Endothelial cell of umbilical vein (primary cell): ENCODE measurements at regions not wholly inside any gene's neighbourhood (a gene's known extent, or its start where the extent isn't known, plus 50 kb on each side); places are given as distances from the start of the nearest gene placed in this dataset.

Experiments used
- BruUV-seq: library from RNA; stranded (reverse); fragments of 400-500 nt; replicated peaks from 2 replicates; lab custom pipeline; 2021; lab: Mats Ljungman, UMichigan
- CTCF ChIA-PET: fragments of 300-600, 350-600 bp; sonication (Branson Sonifier 250); formaldehyde crosslinking; loops from one replicate; lab custom pipeline; 2021; ENCODE audit warnings: antibody characterized with exemption, inconsistent platforms; lab: Charles Lee
- POLR2A ChIA-PET: fragments of 300-600, 350-600 bp; sonication (Branson Sonifier 250); formaldehyde crosslinking; loops from one replicate; lab custom pipeline; 2021; ENCODE audit warnings: antibody characterized with exemption, inconsistent platforms; lab: Charles Lee
- DNase-seq: peaks from one replicate; pipeline ENCODE4 v3.0.0-alpha.2; 2011; ENCODE audit warnings: low read depth, low spot score
- FAIRE-seq: peaks from 2 replicates; lab custom pipeline; 2011; peaks lifted over from hg19 to GRCh38; lab: Jason Lieb, UNC
- H2AFZ ChIP-seq: 2 replicates; pipeline ENCODE4 v1.6.0; 2012; ENCODE audit warnings: low read depth, low read length, control low read depth, inconsistent platforms
- H3K27ac ChIP-seq: 2 replicates; pipeline ENCODE4 v1.5.1; 2011; ENCODE audit warnings: low read depth, mild to moderate bottlenecking, control low read depth, low read length, moderate library complexity; ENCODE audit not compliant: insufficient read depth
- H3K27me3 ChIP-seq, 2 experiments: 2 replicates each; pipeline versions ENCODE4 v1.6.0 to v1.6.1; 2011; ENCODE audit warnings: low read length in 2 of 2, mixed read lengths in 1 of 2; ENCODE audit not compliant: control insufficient read depth in 2 of 2, insufficient read depth in 2 of 2
- H3K36me3 ChIP-seq, 2 experiments: 2 replicates in 1 of 2; 3 replicates in 1 of 2; pipeline ENCODE4 v1.5.1; 2011; ENCODE audit warnings: low read length in 2 of 2, mild to moderate bottlenecking in 1 of 2, moderate library complexity in 1 of 2; ENCODE audit not compliant: control insufficient read depth in 2 of 2, insufficient read depth in 2 of 2; ENCODE audit errors: extremely low read depth in 1 of 2
- H3K4me1 ChIP-seq: 3 replicates; pipeline ENCODE4 v1.5.1; 2011; ENCODE audit warnings: mild to moderate bottlenecking, low read length; ENCODE audit not compliant: control insufficient read depth, insufficient read depth; ENCODE audit errors: extremely low read depth
- H3K4me2 ChIP-seq: 2 replicates; pipeline ENCODE4 v1.6.1; 2011; ENCODE audit warnings: low read length, control low read depth, mixed read lengths; ENCODE audit not compliant: insufficient read depth
- H3K4me3 ChIP-seq, 3 experiments: fragments of 200-600 bp in 1 of 3; sonication (generic), shearing (Covaris generic) in 1 of 3; replicated peaks in 1 of 3; 2 replicates each; pipeline ENCODE4 v1.5.1; 2011 to 2016; ENCODE audit warnings: control low read depth in 3 of 3, low read length in 3 of 3, mild to moderate bottlenecking in 2 of 3, inconsistent platforms in 1 of 3, low read depth in 1 of 3, moderate library complexity in 1 of 3; ENCODE audit not compliant: insufficient read depth in 1 of 3
- H3K79me2 ChIP-seq: 2 replicates; pipeline ENCODE4 v1.6.0; 2012; ENCODE audit warnings: low read length, inconsistent platforms; ENCODE audit not compliant: control insufficient read depth, insufficient read depth
- H3K9ac ChIP-seq: replicated peaks from 2 replicates; pipeline ENCODE3; 2011; ENCODE audit warnings: low read length, control low read depth; ENCODE audit not compliant: insufficient read depth; ENCODE audit errors: extremely low read depth
- H3K9me1 ChIP-seq: replicated peaks from 3 replicates; pipeline ENCODE4 v1.6.0; 2011; ENCODE audit warnings: mild to moderate bottlenecking, low read length; ENCODE audit not compliant: control insufficient read depth, insufficient read depth; ENCODE audit errors: extremely low read depth
- H3K9me3 ChIP-seq: replicated peaks from 2 replicates; pipeline ENCODE4 v1.5.1; 2012; ENCODE audit warnings: low read length, inconsistent platforms; ENCODE audit not compliant: control insufficient read depth, insufficient read depth
- H4K20me1 ChIP-seq: replicated peaks from 2 replicates; pipeline ENCODE3; 2011; ENCODE audit warnings: mild to moderate bottlenecking, low read length; ENCODE audit not compliant: control insufficient read depth, insufficient read depth; ENCODE audit errors: extremely low read depth
- EZH2 ChIP-seq: IDR thresholded peaks from 2 replicates; pipeline ENCODE4 v1.6.1; 2012; ENCODE audit warnings: borderline replicate concordance, low read depth, mild to moderate bottlenecking, moderate library complexity, low read length, inconsistent platforms; ENCODE audit not compliant: severe bottlenecking
- FOS ChIP-seq: IDR thresholded peaks from 2 replicates; pipeline ENCODE4 v1.6.1; 2011; ENCODE audit warnings: mild to moderate bottlenecking, low read length, moderate library complexity, borderline replicate concordance; ENCODE audit not compliant: insufficient read depth
- GATA2 ChIP-seq: IDR thresholded peaks from 2 replicates; pipeline ENCODE4 v1.7.0; 2011; ENCODE audit warnings: low read depth, mild to moderate bottlenecking, moderate library complexity, mixed read lengths, low read length; ENCODE audit not compliant: insufficient read length, insufficient read depth
- JUN ChIP-seq: IDR thresholded peaks from 2 replicates; pipeline ENCODE4 v1.6.1; 2011; ENCODE audit warnings: borderline replicate concordance, low read depth; ENCODE audit not compliant: insufficient read length, insufficient read depth
- MYC ChIP-seq: IDR thresholded peaks from one replicate; pipeline ENCODE4 v1.6.1; 2011; ENCODE audit warnings: mild to moderate bottlenecking, low read depth, low read length
- POLR2A ChIP-seq: IDR thresholded peaks from 2 replicates; pipeline ENCODE4 v1.6.1; 2012; ENCODE audit warnings: low read depth, mild to moderate bottlenecking, control low read depth, low read length
- POLR2AphosphoS5 ChIP-seq: IDR thresholded peaks from 2 replicates; pipeline ENCODE4 v1.6.1; 2012; ENCODE audit warnings: low read depth, mild to moderate bottlenecking, control low read depth, low read length, moderate library complexity; ENCODE audit not compliant: insufficient read depth
- dilution Hi-C: fragments of 300-500 bp; cut with MboI; formaldehyde crosslinking; loops from one replicate; pipeline ENCODE4 v1.15.0; 2019; ENCODE audit warnings: low sequenced_read_pairs; ENCODE audit not compliant: extremely low pct_ligation_motif_present
- intact Hi-C: fragments of 100-400 bp; cut with micrococcal nuclease; formaldehyde crosslinking; loops from one replicate; pipeline ENCODE4 v1.10.0; 2022
- TF ChIP-seq, protein P1 (sequence below), 2 donors: IDR thresholded peaks; 1 replicate in 1 of 2; 2 replicates in 1 of 2; pipeline ENCODE4 v1.5.1; 2011; ENCODE audit warnings: low read length in 2 of 2, mild to moderate bottlenecking in 2 of 2, moderate library complexity in 2 of 2, control low read depth in 1 of 2, inconsistent platforms in 1 of 2, low read depth in 1 of 2; ENCODE audit not compliant: insufficient read depth in 1 of 2; ENCODE audit errors: extremely low read depth in 1 of 2
- TF ChIP-seq, protein P2 (sequence below): IDR thresholded peaks from 2 replicates; pipeline ENCODE4 v1.6.1; 2011; ENCODE audit not compliant: insufficient read depth, insufficient read length

DNA sequence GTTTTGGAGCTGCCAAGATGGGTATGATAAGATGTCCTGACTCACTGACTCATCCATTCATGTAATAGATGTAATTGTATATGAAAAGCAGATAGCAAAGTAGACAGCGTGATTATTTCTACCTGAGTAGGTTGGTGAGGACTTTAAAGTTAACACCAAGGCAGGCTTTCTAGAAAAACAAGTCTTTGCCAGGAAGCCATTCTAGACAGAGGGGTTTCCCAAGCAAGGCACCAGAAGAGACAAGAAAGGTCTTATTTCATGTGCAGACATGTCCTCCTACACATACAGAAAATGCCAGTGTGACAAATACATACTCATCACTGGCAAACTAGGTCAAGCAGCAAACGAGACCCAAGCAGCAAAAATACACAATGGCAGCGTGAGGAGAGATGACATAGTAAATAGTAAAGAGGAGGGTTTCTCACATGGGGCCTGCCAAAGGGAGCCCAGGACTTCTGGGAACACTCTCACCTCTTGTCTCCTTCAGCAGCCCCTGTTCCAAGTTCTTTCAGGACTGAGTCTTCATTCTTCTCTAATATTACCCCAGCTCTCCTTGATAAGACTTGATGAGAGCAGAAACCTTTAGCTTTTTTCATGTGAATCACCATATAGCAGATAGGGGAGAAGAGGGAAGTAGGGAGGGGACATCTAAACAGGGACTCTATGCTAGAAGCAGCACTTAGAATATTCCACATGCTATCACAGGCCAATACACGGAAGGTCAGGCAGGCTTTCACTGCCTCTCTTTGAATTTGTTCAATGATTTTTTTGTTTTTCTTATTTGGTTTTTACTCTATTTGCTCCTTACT lies 114.6 kb upstream of the ATP1B1 start:
- no peaks in the 10 kb centered on the region for H4K20me1 ChIP-seq
- no peaks in the 10 kb centered on the region for H3K79me2 ChIP-seq
- ChIA-PET POLR2A (no interaction called here), CTCF (no interaction called here)
- no peak for DNase-seq
- H3K36me3 ChIP-seq: no peaks in the 10 kb centered on the region
- no peaks in the 10 kb centered on the region for H3K9me1 ChIP-seq
- H3K4me3 ChIP-seq: no peak overlapping the region
- FAIRE-seq: no peak
- TF ChIP-seq JUN (no peak), GATA2 (no peak), POLR2A (no peak), EZH2 (no peak), POLR2AphosphoS5 (no peak), MYC (no peak), FOS (no peak)
- TF ChIP-seq, protein P1, sequence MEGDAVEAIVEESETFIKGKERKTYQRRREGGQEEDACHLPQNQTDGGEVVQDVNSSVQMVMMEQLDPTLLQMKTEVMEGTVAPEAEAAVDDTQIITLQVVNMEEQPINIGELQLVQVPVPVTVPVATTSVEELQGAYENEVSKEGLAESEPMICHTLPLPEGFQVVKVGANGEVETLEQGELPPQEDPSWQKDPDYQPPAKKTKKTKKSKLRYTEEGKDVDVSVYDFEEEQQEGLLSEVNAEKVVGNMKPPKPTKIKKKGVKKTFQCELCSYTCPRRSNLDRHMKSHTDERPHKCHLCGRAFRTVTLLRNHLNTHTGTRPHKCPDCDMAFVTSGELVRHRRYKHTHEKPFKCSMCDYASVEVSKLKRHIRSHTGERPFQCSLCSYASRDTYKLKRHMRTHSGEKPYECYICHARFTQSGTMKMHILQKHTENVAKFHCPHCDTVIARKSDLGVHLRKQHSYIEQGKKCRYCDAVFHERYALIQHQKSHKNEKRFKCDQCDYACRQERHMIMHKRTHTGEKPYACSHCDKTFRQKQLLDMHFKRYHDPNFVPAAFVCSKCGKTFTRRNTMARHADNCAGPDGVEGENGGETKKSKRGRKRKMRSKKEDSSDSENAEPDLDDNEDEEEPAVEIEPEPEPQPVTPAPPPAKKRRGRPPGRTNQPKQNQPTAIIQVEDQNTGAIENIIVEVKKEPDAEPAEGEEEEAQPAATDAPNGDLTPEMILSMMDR (IDR thresholded peaks at IDR 0.05; ENCODE audit: extremely low read depth in 1 of 2, insufficient read depth in 1 of 2, low read depth in 1 of 2, low read length in 2 of 2): no peak
- TF ChIP-seq, protein P2, sequence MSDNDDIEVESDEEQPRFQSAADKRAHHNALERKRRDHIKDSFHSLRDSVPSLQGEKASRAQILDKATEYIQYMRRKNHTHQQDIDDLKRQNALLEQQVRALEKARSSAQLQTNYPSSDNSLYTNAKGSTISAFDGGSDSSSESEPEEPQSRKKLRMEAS: no peak
- no TSS peak for BruUV-seq
- H2AFZ ChIP-seq: no peak overlapping the region
- no peaks in the 10 kb centered on the region for H3K27me3 ChIP-seq
- H3K4me2 ChIP-seq: no peak overlapping the region
- H3K9ac ChIP-seq: no peak overlapping the region
- no peak overlapping the region for H3K27ac ChIP-seq
- intact Hi-C loops (no loop called here), dilution Hi-C loops (no loop called here)
- H3K9me3 ChIP-seq: no peaks in the 10 kb centered on the region
- no peaks in the 10 kb centered on the region for H3K4me1 ChIP-seq
